ENCODE measurements at regions not wholly inside any gene's neighbourhood (a gene's known extent, or its start where the extent isn't known, plus 50 kb on each side); places are given as distances from the start of the nearest gene placed in this dataset.

DNA sequence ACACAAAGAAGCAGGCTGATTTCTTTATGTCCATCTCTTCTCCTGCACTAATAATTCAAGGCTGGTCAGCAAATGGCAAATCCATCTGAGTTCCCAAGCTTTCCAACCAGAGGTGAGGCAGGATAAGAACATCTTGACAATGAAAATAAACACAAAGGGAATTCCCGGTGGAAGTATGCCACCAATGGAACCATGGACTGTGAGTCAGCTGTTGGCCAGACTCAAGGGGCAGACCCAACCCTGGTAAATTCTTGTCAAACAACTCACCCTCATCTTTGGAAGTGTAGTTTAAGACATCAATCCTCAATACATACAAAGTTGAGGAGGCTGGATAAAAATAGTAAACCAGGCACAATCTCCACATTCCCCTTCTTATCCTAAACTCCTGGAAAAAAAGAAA, 74.3 kb upstream of the CES5A start:
- H3K9me3 ChIP-seq (ENCODE audit: control insufficient read depth, low read length) = no peaks in the 10 kb centered on the region
- intact Hi-C loops (cut with DNase I) = loop anchor here in 1 of 4 donors (10.0 kb wide), 1 partner anchor 365 kb away; no protein-coding TSS in a partner anchor
- no peaks in the 10 kb centered on the region for H3K27me3 ChIP-seq (ENCODE audit: control insufficient read depth, insufficient read depth)
- H3K4me3 ChIP-seq (ENCODE audit: low read length) = no peak overlapping the region
- ATAC-seq (no peak), DNase-seq (no peak)
- H3K4me1 ChIP-seq (ENCODE audit: control insufficient read depth, insufficient read depth, low read length) = no peaks in the 10 kb centered on the region
- no peak overlapping the region for H3K27ac ChIP-seq (ENCODE audit: low read length)
- WGBS = 56% methylated on average over 1 of the region's 1 CpG

DNA sequence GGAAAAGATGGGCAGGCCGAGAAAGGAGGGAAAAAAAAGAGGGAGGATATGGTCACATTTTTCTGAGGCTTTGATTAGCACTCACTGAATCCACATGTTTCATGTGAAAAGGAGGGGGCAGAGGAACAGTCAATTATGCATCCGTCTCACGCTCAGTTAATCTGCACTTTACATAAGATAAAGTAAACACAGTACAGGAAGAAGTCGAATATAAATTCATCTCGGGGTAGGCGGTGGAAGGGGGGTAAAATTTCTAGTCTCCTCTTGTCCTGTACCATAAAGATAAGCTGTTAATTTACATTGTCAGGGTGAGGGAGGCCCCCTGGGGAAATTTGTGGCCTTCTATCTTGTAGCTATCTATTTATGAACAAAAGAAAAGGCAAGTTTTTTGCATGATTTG, 73.1 kb upstream of the CES5A start:
- Histone ChIP-seq H3K27me3 (ENCODE audit: control insufficient read depth, insufficient read depth) (no peaks in the 10 kb centered on the region), H3K4me3 (ENCODE audit: low read length) (no peak overlapping the region), H3K4me1 (ENCODE audit: control insufficient read depth, insufficient read depth, low read length) (no peaks in the 10 kb centered on the region), H3K27ac (ENCODE audit: low read length) (no peak overlapping the region), H3K9me3 (ENCODE audit: control insufficient read depth, low read length) (no peaks in the 10 kb centered on the region)
- intact Hi-C loops (cut with DNase I) = loop anchor here in 1 of 4 donors (10.0 kb wide), 1 partner anchor 367 kb away; no protein-coding TSS in a partner anchor
- 39% methylated on average over 6 of the region's 6 CpGs for WGBS
- DNase-seq = no peak
- no peak for ATAC-seq

DNA sequence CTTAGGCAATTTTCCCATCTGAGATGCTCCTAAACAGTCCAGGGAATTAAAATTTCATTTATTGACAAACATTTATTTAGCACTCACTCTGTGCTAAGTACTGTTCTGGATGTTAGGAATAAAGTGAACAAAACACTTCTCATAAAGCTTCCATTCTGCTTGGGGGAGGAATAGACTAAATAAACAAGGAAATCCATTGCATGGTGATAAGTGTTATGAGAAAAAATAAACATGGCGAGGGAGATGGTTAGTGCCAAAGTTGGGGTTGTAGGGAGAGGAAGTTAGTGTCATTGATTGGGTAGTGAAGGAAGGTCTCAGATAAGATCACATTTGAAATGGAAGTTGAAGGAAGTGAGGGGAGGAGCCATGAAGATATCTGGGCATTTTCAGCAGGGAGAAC, 72.2 kb upstream of the CES5A start:
- DNase-seq = no peak
- intact Hi-C loops (cut with DNase I) = loop anchor here in 1 of 4 donors (10.0 kb wide), 1 partner anchor 367 kb away; no protein-coding TSS in a partner anchor
- 41% methylated on average over 1 of the region's 1 CpG for WGBS
- Histone ChIP-seq H3K9me3 (ENCODE audit: control insufficient read depth, low read length) (no peaks in the 10 kb centered on the region), H3K4me1 (ENCODE audit: control insufficient read depth, insufficient read depth, low read length) (no peaks in the 10 kb centered on the region), H3K4me3 (ENCODE audit: low read length) (no peak overlapping the region), H3K27ac (ENCODE audit: low read length) (no peak overlapping the region), H3K27me3 (ENCODE audit: control insufficient read depth, insufficient read depth) (no peaks in the 10 kb centered on the region)
- ATAC-seq = no peak

DNA sequence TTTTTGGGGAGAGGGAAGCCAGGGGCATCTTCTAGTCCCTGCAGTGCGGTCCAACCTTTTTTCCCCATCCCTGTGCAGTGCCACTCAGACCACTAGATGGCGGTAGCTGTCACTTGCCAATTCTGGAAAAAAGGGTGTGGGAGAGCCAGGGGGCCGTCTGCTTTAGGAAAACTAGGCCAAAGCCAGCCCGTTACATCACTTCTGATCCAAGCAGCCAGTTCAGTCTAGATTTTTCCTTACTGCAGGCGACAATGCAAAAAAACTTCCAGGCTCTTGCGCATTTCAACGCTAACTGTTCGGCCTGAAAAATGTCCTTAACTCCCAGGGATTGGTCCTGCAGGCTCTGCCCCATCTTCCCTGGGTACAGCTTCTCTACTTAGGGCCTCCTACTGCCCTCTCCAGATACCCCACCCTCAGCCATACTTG, 69.2 kb upstream of the CES5A start:
- 32% methylated on average over 8 of the region's 8 CpGs for WGBS
- Histone ChIP-seq H3K9me3 (ENCODE audit: control insufficient read depth, low read length) (no peaks in the 10 kb centered on the region), H3K27me3 (ENCODE audit: control insufficient read depth, insufficient read depth) (no peaks in the 10 kb centered on the region), H3K4me3 (ENCODE audit: low read length) (no peak overlapping the region), H3K4me1 (ENCODE audit: control insufficient read depth, insufficient read depth, low read length) (no peaks in the 10 kb centered on the region), H3K27ac (ENCODE audit: low read length) (peak overlapping the region; percentile 72)
- DNase-seq = peak; percentile 78 to 89 (median 81)
- intact Hi-C loops (cut with DNase I) = loop anchor here (2.0 to 10.0 kb wide), 3 partner anchors 370 to 374 kb away; no protein-coding TSS in a partner anchor
- ATAC-seq = peak; percentile 92

DNA sequence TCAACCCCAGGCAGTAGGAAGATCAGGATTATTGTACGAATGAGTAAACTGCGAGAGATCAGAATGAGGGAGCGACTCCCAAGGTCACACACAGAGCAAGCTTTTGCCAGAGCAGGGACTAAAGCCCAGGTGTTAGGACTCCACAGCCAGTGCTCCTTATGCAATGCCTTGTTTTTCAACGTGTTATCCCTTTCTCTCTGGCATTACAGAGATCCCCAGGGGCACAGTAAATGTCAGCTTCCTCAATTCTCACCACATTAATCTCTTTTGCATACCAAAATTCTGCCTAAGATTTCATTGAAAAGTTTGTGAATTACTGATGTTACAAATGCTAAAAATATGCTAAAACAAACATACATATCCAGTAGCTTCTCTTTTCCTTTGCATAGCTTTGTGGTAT, 68.1 kb upstream of the CES5A start:
- no peak overlapping the region for H3K4me3 ChIP-seq (ENCODE audit: low read length)
- no peaks in the 10 kb centered on the region for H3K9me3 ChIP-seq (ENCODE audit: control insufficient read depth, low read length)
- H3K27ac ChIP-seq (ENCODE audit: low read length) = no peak overlapping the region
- no peaks in the 10 kb centered on the region for H3K27me3 ChIP-seq (ENCODE audit: control insufficient read depth, insufficient read depth)
- 46% methylated on average over 4 of the region's 4 CpGs for WGBS
- no peaks in the 10 kb centered on the region for H3K4me1 ChIP-seq (ENCODE audit: control insufficient read depth, insufficient read depth, low read length)
- intact Hi-C loops (cut with DNase I) = loop anchor here in 2 of 4 donors (5.0 to 10.0 kb wide), 2 partner anchors 372 to 374 kb away; no protein-coding TSS in a partner anchor
- DNase-seq (no peak), ATAC-seq (peak; percentile 48 to 54)

DNA sequence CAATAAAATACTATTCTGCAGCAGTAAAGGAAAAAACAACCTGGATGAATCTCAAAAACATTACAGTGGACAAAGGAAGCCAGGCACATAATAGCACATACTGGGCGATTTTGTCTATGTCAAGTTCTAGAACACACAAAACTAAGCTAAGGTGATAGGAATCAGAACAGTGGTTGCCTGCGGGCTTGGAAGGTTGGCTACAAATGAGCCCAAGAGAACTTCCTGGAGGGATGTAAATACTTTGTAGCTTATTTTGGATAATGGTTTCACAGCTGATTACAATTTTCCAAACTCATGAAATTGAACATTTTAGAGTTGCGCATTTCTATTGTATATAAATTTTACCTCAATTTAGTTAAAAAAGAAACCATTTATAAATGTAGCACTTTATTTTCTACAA, 67.6 kb upstream of the CES5A start:
- intact Hi-C loops (cut with DNase I) = loop anchor here in 2 of 4 donors (5.0 to 10.0 kb wide), 2 partner anchors 372 to 374 kb away; no protein-coding TSS in a partner anchor

DNA sequence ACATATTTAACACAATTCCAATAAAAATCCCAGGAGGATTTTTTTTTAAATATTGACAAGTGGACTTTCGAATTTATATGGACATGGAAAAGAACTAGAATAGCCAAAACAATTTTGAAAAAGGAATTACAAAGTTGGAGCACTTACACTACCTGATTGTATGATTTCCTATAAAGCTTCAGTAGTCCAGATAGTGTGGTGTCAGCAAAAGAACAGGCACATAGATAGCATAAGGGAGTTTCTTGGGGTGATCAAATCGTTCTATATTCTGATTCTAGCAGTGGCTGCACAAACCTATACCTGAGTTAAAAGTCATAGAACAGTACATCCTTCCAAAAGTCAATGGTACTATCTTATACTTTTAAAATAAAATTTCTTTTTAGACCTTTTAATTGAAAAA, 66.4 kb upstream of the CES5A start:
- H3K9me3 ChIP-seq (ENCODE audit: control insufficient read depth, low read length) = no peaks in the 10 kb centered on the region
- WGBS = 64% methylated on average over 2 of the region's 2 CpGs
- H3K27me3 ChIP-seq (ENCODE audit: control insufficient read depth, insufficient read depth) = no peaks in the 10 kb centered on the region
- no peak overlapping the region for H3K27ac ChIP-seq (ENCODE audit: low read length)
- no peak overlapping the region for H3K4me3 ChIP-seq (ENCODE audit: low read length)
- intact Hi-C loops (cut with DNase I) = loop anchor here in 2 of 4 donors (5.0 to 10.0 kb wide), 2 partner anchors 373 to 376 kb away; no protein-coding TSS in a partner anchor
- ATAC-seq = no peak
- H3K4me1 ChIP-seq (ENCODE audit: control insufficient read depth, insufficient read depth, low read length) = peaks cover 2% of the 10 kb centered on the region
- DNase-seq = no peak

More for the DNA sequence above, 67.6 kb upstream of the CES5A start:
- 91% methylated on average over 3 of the region's 3 CpGs for WGBS
- Histone ChIP-seq H3K27me3 (ENCODE audit: control insufficient read depth, insufficient read depth) (no peaks in the 10 kb centered on the region), H3K4me3 (ENCODE audit: low read length) (no peak overlapping the region), H3K9me3 (ENCODE audit: control insufficient read depth, low read length) (no peaks in the 10 kb centered on the region), H3K27ac (ENCODE audit: low read length) (no peak overlapping the region), H3K4me1 (ENCODE audit: control insufficient read depth, insufficient read depth, low read length) (no peaks in the 10 kb centered on the region)
- no peak for DNase-seq
- ATAC-seq = no peak

DNA sequence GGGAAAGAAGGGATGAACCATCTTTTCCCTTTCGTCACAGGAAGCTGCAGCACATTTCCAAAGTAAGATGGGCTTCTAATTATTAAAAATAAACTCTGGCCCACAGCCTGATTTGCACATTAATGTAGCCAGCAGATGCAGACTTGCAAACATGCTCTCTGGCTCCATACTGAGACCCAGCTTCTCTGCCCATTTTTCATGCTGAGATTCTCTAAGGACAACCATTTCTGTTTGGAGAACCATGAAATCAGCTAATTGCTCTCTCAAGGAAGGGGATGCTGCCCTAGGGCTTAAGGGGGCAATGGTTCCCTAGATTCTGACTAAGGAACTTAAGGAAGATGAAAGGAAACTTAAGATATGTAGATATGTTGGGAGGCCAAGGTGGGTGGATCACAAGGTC, 63.0 kb upstream of the CES5A start:
- H3K4me1 ChIP-seq (ENCODE audit: control insufficient read depth, insufficient read depth, low read length) = peaks cover 2% of the 10 kb centered on the region
- ATAC-seq = no peak

DNA sequence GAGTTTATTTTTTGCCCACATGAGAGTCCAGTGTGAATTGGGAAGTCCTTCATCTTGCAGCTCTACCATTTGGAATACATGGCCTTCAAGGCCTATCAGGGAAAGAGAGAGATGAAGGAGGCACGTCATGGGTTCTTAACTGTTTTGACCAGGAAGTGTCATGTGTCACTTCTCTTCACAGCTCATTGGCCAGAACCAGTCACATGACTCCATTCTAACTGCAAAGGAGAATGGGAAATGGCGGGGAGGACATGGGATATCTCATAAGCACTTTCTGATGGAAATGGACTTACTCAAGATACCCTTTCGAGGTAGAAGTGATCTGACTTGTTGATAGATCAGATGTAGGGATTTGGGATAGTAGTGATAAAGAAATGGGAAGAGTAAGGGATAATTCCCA, 57.9 kb upstream of the CES5A start:
- intact Hi-C loops (cut with DNase I) = no loop called here
- peaks cover 3% of the 10 kb centered on the region for H3K27me3 ChIP-seq (ENCODE audit: control insufficient read depth, insufficient read depth)
- 78% methylated on average over 3 of the region's 3 CpGs for WGBS

More for the DNA sequence above, 63.0 kb upstream of the CES5A start:
- no peak for DNase-seq
- no peak overlapping the region for H3K27ac ChIP-seq (ENCODE audit: low read length)
- no peaks in the 10 kb centered on the region for H3K9me3 ChIP-seq (ENCODE audit: control insufficient read depth, low read length)
- peaks cover 3% of the 10 kb centered on the region for H3K27me3 ChIP-seq (ENCODE audit: control insufficient read depth, insufficient read depth)
- intact Hi-C loops (cut with DNase I) = no loop called here
- H3K4me3 ChIP-seq (ENCODE audit: low read length) = no peak overlapping the region
- 59% methylated on average over 1 of the region's 1 CpG for WGBS

DNA sequence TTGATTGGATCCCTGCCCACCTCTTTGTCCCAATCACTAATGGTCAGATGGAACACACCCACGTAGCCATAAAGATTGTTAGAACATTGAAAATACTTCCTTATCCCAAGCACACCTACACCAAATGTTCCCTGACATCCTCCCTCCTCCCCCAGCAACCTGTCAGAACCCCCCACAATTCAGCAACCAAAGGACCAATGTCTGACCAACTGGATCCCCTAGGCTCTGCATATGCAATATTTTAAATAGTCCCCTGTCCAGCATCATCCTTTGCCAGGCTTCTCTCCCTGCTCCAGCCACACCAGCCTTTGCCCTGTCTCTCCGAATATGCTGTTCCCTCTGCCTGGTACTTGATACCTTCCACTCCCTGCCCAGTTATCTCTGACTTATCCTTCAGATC, 54.9 kb upstream of the CES5A start:
- DNase-seq (no peak), ATAC-seq (no peak)
- intact Hi-C loops (cut with DNase I) = no loop called here
- no peaks in the 10 kb centered on the region for H3K4me1 ChIP-seq (ENCODE audit: control insufficient read depth, insufficient read depth, low read length)
- 73% methylated on average over 2 of the region's 2 CpGs for WGBS
- H3K4me3 ChIP-seq (ENCODE audit: low read length) = no peak overlapping the region
- no peak overlapping the region for H3K27ac ChIP-seq (ENCODE audit: low read length)
- H3K27me3 ChIP-seq (ENCODE audit: control insufficient read depth, insufficient read depth) = no peaks in the 10 kb centered on the region
- H3K9me3 ChIP-seq (ENCODE audit: control insufficient read depth, low read length) = no peaks in the 10 kb centered on the region

More for the DNA sequence above, 57.9 kb upstream of the CES5A start:
- ATAC-seq (no peak), DNase-seq (no peak)
- no peaks in the 10 kb centered on the region for H3K9me3 ChIP-seq (ENCODE audit: control insufficient read depth, low read length)
- H3K4me3 ChIP-seq (ENCODE audit: low read length) = no peak overlapping the region
- no peak overlapping the region for H3K27ac ChIP-seq (ENCODE audit: low read length)
- H3K4me1 ChIP-seq (ENCODE audit: control insufficient read depth, insufficient read depth, low read length) = peaks cover 2% of the 10 kb centered on the region

DNA sequence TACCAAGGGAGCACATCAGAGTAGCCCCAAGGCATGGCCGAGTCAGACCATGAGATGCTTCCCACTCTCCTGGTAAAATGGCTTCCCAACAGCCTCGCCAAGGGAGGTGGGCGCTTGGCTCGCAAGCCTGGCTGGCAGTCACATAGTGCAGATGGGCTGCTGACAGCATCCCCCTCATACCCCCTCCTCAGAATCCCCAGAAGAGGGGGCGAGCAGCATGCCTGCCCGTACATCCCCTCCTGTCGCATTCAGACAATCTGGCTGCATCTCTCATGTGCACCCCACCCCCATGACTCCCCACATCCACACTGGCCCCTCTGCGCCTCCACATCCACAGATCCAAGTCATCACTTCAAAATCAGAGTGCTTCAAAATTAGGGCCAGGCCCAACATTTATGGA, 54.0 kb upstream of the CES5A start:
- Histone ChIP-seq H3K4me3 (ENCODE audit: low read length) (no peak overlapping the region), H3K27me3 (ENCODE audit: control insufficient read depth, insufficient read depth) (no peaks in the 10 kb centered on the region), H3K9me3 (ENCODE audit: control insufficient read depth, low read length) (no peaks in the 10 kb centered on the region), H3K4me1 (ENCODE audit: control insufficient read depth, insufficient read depth, low read length) (no peaks in the 10 kb centered on the region), H3K27ac (ENCODE audit: low read length) (no peak overlapping the region)
- 80% methylated on average over 8 of the region's 8 CpGs for WGBS
- intact Hi-C loops (cut with DNase I) = no loop called here
- ATAC-seq (no peak), DNase-seq (peak in 1 of 3 donors; percentile 40)

DNA sequence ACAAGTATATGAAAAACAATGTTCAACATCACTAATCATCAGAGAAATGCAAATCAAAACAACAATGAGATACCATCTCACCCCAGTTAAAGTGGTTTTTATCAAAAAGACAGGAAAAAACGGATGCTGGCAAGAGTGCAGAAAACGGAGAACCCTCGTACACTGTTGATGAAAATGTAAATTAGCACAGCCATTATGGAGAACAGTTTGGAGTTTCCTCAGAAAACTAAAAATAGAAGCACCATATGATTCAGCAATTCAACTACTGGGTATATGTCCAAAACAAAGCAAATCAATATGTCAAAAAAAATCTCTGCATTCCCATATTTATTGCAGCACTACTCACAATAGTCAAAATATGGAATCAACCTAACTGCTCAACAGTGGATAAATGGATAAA, 50.1 kb upstream of the CES5A start:
- H3K27me3 ChIP-seq (ENCODE audit: control insufficient read depth, insufficient read depth) = no peaks in the 10 kb centered on the region
- no peak overlapping the region for H3K27ac ChIP-seq (ENCODE audit: low read length)
- DNase-seq (no peak), ATAC-seq (no peak)
- no peaks in the 10 kb centered on the region for H3K4me1 ChIP-seq (ENCODE audit: control insufficient read depth, insufficient read depth, low read length)
- WGBS = 37% methylated on average over 3 of the region's 3 CpGs
- intact Hi-C loops (cut with DNase I) = no loop called here
- no peaks in the 10 kb centered on the region for H3K9me3 ChIP-seq (ENCODE audit: control insufficient read depth, low read length)
- H3K4me3 ChIP-seq (ENCODE audit: low read length) = no peak overlapping the region
